SU-DHL-6 (cell line): ENCODE measurements at regions not wholly inside any gene's neighbourhood (a gene's known extent, or its start where the extent isn't known, plus 50 kb on each side); places are given as distances from the start of the nearest gene placed in this dataset.

Source experiments
- EZH2phosphoT487 ChIP-seq: fragments of 200-600 bp; sonication (generic), shearing (Covaris generic); conservative IDR thresholded peaks from 2 replicates; pipeline ENCODE4 v1.6.1; 2018; ENCODE audit warnings: mild to moderate bottlenecking, antibody characterized with exemption, low read length, moderate library complexity, mixed read lengths
- TF ChIP-seq, protein P1 (sequence below): fragments of 200-600 bp; sonication (generic); IDR thresholded peaks from one replicate; pipeline ENCODE4 v1.5.1; 2017; ENCODE audit warnings: antibody characterized with exemption, mild to moderate bottlenecking, low read length, moderate library complexity; ENCODE audit not compliant: insufficient read depth, poor library complexity, severe bottlenecking

DNA sequence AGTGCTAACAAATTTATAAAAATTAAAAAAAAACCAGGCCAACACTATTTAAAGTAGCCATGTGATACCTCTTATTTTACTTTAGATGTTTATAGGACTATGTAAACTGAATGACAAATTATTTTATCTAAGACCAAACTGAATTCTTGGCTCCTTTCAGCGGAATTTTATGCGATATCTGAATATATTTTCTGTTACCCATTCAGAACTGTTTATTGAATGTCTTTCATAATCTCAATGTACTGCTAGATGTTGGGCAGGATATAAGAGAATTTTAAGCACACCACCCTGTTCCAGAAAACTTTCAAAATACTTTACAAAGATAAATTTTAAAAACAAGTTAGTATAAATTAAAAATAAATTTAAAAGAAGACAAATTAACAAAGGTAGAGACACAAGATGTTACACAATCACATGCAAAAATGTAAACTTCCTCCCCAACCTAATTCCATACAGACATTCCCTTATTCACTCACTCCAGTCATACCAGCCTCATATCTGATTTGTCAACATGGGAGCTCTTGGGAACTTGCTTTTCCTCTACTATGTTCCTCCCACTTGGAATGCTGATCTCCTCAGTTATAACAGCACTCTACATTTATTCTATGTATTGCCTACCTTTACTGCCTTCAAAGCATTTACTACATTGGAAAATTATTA is 154.6 kb upstream of the MBNL1 start:
- TF ChIP-seq, protein P1, sequence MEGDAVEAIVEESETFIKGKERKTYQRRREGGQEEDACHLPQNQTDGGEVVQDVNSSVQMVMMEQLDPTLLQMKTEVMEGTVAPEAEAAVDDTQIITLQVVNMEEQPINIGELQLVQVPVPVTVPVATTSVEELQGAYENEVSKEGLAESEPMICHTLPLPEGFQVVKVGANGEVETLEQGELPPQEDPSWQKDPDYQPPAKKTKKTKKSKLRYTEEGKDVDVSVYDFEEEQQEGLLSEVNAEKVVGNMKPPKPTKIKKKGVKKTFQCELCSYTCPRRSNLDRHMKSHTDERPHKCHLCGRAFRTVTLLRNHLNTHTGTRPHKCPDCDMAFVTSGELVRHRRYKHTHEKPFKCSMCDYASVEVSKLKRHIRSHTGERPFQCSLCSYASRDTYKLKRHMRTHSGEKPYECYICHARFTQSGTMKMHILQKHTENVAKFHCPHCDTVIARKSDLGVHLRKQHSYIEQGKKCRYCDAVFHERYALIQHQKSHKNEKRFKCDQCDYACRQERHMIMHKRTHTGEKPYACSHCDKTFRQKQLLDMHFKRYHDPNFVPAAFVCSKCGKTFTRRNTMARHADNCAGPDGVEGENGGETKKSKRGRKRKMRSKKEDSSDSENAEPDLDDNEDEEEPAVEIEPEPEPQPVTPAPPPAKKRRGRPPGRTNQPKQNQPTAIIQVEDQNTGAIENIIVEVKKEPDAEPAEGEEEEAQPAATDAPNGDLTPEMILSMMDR = no peak
- no peak for TF ChIP-seq EZH2phosphoT487
